GM19455 (cell line): ENCODE measurements at regions not wholly inside any gene's neighbourhood (a gene's known extent, or its start where the extent isn't known, plus 50 kb on each side); places are given as distances from the start of the nearest gene placed in this dataset.
"Not testable (repeated sequence)": the region's sequence is repeated elsewhere in the genome, so short reads cannot be mapped to it uniquely, and the experiment has no call there.

Experiments used
- ATAC-seq: cut with Tn5 transposase; IDR thresholded peaks from one replicate; pipeline ENCODE4 v1.9.1; 2021; ENCODE audit not compliant: unreplicated experiment

DNA sequence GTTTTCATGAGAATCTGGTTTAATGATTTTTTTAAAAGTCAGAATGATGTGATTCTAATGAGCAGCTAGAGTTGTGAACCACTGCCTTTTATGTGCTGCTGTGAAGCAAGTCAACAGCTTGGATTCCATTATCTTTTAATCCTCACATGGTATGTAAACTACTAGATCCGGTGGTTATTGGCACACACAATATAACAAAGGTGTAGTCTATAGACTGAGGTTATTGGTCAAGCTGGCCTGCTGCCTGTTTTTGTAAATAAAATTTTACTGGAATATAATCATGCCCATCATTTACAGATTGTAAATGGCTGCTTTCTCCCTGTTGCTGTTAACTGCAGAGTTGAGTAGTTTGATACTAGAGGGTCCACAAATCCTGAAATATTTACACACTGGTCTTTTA lies 103.1 kb downstream of the OTOL1 start:
- no peak for ATAC-seq

DNA sequence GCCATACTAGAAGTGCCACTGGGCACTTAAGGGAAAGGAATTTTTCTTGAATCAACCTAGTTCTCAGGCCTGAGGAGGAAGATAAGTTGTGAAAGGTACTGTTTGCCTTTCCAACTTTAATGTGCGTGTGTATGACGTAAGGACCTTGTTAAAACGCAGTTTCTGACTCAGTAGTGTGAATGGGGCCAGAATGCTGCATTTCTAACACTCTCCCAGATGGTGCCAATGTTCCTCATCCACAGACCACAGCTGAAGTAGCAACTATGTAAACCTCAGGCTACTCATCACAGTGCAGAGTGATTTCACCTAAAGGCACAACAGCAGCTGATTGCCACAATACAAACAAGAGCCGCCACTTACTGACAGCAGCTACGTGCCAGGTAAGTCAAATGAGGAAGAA lies 103.6 kb downstream of the OTOL1 start:
- no peak for ATAC-seq

DNA sequence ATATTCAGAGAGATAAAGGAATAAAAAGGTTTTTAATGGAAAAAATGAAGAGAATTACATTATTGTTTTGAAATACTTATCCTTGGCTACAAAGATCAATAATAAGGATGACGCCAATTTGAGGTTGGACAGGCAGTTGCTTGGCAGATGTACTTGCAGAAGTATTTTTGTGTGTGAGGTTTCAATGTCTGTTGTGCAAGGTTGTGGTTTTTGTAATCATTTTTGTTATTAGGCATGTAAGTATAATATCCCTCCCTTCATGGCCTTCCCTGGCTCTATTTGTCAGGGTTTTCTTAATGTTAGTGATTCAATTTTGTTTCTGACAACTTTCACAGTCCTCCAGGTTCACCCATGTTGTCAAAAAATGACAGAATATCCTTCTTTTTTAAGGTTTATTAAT lies 105.9 kb downstream of the OTOL1 start:
- no peak for ATAC-seq

DNA sequence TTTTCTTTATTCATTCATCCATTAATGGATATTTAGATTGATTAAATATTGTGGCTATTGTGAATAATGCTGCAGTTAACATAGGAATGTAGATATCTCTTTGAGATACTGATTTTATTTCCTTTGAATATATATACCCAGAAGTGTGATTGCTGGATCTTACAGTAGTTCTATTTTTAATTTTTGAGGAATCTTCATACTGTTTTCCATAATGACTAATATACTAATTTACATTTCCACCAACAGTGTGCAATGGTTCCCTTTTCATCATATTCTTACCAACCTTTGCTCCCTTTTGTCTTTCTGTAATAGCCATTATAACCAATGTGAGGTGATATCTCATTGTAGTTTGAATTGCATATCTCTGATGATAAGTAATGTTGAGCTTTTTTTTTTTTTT lies 106.3 kb downstream of the OTOL1 start:
- no peak for ATAC-seq

DNA sequence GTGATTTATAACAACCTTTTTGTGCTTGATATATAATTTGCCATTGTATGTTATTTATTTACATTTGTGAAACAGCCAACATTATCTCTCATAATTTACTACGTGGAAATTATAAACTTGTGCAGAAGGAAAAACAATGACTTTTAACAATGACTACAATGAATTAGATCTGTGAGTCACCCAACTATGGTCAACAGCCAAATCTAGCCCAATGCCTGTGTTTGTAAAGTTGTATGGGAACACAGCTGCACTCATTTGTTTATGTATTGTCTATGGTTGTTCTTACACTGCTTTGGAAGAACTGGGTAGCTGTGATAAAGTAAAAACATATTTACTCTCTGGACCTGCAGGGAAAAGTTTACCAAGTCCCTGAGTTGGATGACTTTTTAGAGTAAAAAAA lies 110.4 kb downstream of the OTOL1 start:
- no peak for ATAC-seq

DNA sequence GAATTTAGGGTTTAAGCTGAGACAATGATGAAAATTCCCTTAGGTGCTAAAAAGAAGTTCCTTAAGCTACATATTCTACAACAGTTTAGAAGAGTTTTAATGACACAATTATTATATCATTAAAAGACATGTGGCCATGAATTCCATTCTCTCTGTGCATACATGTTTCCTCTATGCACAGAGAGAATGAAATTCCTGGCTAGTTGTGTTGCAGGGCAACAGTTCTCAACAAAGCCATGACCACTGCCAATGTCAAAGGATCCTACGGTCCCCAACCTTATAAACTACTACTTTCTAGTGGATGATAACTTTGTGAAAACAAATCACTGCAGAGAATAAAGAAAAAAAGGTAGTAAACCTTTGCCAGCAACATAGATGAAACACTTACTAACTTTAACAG lies 122.7 kb downstream of the OTOL1 start:
- ATAC-seq: no peak

DNA sequence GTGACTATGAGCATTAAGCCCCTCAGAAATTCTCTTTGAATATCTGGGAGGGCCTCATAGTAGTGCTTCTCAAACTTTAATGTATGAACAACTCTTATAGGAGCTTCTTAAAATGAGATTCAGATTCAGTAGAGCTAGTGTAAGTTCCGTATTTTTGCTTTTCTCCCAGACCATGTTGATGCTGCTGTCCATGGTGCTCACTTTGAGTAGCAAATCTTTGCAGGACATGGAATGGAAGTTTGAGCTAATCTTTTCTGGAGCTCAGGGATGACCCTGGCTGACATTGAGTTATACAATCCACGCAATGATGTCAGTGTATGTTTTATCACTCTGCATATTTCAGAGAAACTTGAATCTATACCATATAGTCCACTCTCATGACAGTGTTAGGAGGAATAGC lies 134.2 kb downstream of the OTOL1 start:
- ATAC-seq: no peak

DNA sequence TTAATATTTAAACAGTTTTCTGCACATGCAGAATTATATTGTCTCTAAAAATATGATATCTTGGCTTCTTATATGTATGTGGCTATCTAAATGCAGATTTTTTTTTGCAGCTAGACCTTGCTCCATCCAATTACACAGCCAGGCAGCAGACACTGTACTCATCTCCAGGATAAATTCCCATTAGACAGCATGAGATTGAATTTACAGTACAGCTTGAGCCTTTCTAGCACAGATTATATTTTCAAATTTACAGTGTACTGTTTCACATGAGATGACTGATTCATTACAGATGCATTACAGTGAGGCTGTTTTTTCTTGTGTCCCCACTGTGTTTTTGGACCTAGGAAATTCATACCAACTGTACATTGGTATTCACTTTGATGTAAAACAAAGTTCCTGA lies 134.9 kb downstream of the OTOL1 start:
- ATAC-seq: no peak

DNA sequence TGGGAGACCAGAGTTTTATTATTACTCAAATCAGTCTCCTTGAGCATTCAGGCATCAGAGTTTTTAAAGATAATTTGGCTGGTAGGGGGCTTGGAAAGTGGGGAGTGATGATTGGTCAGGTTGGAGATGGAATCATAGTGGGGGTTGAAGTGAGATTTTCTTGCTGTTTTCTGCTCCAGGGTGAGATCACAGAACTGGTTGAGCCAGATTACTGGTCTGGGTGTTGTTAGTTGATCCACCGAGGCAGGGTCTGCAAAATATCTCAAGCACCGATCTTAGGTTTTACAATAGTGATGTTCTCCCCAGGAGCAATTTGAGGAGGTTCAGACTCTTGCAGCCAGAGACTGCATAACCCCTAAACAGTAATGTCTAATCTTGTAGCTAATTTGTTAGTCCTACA lies 141.0 kb downstream of the OTOL1 start:
- ATAC-seq: no peak

DNA sequence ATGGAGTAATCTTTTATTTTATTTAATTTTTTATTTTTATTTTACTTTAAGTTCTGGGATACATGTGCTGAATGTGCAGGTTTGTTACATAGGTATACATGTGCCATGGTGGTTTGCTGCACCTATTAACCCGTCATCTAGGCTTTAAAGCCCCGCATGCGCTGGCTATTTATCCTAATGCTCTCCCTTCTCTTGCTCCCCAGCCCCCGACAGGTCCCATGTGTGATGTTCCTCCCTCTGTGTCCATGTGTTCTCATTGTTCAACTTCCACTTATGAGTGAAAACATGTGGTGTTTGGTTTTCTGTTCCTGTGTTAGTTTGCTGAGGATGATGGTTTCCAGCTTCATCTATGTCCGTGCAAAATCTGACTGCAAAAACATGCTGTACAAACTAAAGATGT lies 142.5 kb downstream of the OTOL1 start:
- ATAC-seq: not testable (repeated sequence)

DNA sequence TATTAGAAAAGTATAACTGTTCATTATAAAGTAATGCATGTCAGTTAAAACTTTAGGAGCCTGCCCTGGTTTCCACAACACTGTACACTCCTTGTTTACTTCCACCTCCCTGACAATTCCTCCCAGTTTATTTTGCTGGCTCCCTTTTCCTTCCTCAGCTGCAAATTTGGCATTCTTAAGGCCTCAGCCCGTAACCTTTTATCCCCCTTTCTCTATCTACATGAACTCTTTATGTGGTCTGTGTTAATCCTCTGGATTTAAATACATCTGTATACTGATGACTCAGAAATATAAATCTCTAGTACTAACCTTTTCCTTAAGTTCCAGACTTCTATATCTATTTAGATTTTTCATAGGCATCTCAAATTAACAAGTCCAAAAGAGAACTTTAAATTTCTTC lies 143.6 kb downstream of the OTOL1 start:
- no peak for ATAC-seq

DNA sequence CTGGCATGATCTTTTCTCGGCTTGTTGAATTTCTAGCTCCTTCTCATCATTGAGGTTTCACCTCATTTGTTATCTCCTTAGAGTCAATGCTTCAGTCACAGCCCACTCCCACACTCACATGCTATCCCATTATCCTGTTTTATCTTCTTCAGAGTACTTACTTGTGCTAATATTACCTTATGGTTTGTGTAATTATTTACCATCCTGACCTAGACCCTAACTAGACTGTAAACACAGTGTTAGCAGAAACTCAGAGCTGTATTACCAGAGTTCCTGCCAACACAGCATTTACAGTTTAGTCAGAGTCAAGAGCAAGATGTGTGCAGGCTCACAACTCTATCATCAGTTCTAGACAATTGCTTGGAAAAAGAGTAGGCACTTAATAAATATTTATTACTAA lies 144.7 kb downstream of the OTOL1 start:
- ATAC-seq: no peak

DNA sequence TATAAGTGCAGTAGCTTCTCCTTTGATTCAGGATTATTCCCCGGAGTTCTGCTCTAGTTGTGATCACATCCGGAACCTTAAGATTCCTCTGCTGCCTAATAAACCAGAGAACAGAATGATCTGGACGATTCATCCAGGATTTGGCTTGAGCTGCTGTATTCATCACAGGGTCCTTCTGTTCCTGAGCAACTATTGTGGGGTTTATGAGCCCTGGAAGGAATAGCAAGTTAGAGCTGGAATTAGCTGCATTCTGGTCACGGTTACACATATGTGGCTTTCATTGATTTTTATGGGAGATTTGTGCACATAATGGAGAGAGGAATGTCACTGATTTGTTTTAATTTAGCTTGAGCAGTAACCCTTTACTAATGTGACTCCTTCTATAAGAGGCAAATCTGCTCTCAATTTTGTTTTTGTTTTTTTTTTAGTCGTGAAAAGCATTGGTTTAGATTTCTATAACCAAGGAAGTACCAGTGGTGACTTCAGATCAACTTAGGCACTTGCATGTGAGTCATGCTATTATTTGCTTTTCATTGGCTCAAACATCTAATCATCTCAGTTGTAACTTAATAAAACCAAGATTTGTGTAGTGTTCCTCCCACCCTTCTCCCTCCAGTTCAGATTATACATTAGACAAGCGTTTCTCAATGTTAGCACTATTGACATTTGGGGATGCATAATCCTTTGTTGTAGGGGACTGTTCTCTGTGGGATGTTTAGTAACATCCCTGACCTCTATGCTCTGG lies 148.5 kb downstream of the OTOL1 start:
- no peak for ATAC-seq

DNA sequence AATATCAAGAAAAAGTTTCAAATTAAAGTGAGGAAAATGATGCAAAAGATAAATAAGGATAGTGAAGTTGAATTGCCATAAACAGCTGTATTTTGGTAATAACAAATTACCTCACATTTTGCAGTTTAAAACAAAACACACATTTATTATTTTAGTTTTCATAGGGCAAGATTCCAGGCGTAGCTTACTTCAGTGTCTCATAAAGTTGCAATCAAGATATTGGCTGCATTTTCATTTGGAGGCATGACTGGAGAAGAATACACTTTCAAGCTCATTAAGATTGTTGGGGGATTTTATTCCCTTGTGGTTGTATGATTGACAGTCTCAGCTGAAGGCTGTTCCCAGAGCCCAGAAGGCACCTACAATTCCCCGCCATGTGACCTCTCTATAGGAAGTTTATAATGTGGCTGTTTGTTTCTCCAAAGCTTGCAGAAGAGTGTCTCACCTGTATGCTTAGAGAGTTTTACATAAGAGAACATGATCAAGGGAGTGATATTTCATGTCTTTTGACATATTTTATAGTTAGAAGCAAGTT lies 151.4 kb downstream of the OTOL1 start:
- no peak for ATAC-seq

DNA sequence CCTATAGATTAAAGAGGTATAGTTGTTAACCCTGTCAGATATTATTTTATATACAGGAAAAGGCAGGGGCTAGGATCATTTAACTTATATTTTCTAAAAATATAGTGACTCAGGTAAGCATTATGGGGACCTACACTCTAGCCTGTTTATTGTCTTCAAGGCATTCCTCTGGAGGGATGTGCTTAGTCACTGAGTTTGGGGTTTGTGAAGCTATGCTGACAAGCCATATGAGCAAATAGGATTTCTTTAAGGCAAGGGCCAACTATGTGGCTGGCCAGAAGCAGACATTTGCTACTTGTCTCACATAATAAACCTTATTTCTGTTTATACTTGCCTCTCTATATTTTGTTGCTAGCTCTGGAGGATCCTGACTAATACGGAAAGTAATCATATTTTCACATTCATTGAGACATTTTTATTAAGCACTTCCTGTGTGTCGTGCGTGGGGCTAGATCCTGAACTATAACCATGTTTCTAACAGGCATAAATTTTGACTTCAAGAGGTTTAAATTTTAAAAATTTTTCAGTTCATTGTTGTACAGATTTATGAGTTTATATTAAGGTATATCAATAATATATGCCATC lies 153.4 kb downstream of the OTOL1 start:
- ATAC-seq: no peak

DNA sequence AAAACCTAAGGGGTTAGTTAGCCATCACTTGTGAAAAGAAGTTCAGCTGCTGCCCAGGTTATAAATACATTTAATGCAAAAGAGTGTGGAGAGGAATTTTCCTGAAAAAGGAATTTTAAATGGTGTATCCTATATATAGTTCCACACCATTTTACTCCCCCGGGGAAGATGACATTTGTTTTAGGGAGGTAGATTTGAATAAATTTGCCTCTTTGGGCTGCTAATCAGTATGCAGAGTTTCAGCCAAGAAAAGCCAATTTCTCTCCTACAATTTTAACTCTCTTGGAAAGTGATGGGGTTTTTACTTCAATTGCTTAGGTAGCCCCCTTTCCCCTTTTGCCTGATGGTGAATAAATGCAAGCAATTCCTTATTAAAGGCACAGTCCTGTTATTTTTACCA lies 161.2 kb downstream of the OTOL1 start:
- ATAC-seq: no peak

DNA sequence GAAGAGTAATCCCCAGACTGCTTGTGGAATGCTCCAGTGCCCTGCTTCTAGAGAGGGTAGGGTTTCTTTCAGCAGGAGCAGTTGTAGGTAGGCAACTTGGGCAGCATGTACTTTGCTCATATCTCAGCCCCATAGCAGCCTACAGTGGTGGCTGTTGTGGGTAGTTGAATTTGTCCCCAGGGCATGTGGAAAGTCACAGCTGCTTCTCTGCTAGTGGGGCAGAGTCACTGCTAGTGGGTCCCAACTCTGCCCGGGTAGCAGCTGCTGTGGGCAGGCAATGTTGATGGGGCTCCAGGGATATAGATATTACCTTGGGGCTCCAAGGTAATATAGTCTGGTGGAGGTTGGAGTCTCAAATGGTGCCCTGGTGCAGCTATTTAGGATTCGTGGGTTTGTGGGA lies 174.5 kb downstream of the OTOL1 start:
- no peak for ATAC-seq

DNA sequence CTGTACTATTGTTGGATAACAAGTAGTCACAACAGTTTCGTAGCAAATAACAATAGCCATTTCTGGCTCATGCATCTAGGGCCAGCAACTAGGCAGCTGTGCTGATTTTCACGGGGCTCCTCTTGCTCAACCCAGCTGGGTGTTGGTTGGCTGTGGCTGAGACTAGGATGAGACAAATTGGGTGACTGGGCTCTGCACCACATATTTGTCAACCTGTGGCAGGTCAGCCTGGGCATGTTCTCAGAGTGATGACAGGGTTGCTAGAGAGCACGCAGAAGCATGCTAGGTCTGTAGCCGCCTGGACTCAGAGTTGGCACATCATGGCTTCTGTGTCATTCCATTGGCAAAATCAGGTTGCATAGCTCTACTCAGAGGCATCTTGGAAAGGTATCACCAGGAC lies 175.9 kb downstream of the OTOL1 start:
- ATAC-seq: no peak

DNA sequence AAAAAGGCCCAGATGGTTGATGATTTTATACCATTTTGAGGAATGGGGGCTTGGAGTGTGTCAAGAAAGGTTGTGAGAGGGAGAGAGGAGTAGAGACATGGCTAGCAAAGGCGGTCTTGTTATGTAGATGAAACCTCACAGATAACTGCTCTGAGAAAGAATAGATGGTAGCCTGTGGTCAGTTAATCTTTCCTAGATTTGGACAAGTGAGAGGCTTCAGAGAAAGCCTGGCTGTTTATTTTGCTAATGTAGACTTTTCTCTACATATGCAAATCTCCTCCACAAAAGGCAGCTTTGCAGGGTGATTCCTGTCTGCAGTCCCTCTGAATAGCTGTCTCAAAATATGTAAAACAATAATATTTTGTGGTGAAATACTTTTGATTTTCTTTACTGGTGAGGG lies 177.3 kb downstream of the OTOL1 start:
- no peak for ATAC-seq

DNA sequence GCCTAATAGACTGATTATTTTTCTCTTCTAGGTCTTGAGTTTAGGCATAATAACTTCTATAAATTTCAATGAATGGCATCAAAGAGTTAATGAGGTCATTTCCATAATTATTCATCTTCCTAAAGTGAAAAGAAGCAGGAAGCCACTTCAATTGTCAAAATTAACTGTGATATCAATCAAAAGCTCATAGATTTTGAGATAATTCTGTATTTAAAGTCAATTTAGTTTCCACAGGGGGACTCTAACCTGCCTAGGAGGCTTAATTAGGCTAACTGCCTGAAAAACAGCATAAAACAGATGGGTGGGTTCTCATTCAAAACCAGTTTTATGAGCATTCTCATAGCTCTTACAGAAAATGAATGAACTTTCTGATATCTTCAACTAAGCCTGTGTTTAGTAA lies 177.8 kb downstream of the OTOL1 start:
- no peak for ATAC-seq

DNA sequence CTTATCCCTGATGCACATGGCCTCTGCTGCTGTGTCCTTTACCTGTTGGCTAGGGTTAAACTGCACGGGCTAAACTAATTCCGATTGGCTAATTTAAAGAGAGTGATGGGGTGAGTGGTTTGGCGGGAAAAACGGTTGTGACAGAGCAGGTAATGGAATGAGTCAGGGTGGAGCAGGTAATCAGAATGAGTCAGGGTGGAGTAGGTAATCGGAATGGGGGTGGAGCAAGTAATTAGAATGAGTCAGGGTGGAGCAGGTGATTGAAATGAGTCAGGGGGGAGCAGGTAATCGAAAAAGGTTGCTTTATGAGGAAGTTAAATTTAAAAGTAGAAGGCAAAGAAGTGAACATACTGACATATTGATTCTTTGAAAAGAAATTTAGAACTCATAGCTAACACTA lies 185.2 kb downstream of the OTOL1 start:
- not testable (repeated sequence) for ATAC-seq

DNA sequence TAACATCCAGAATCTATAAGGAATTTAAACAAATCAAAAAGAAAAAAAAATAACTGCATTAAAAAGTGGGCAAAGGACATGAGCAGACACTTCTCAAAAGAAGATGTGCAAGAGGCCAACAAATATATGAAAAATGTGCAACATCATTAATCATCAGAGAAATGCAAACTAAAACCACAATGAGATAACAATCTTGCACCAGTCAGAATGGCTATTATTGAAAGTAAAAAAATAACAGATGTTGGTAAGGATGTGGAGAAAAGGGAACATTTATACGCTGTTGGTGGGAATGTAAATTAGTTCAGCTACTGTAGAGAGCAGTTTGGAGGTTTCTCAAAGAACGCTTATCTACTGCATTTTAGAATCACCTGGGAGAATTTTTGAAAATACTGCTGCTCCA lies 186.1 kb downstream of the OTOL1 start:
- no peak for ATAC-seq
